Gastrocnemius medialis (tissue), 4 donors: ENCODE measurements at regions not wholly inside any gene's neighbourhood (a gene's known extent, or its start where the extent isn't known, plus 50 kb on each side); places are given as distances from the start of the nearest gene placed in this dataset.

Source experiments
- CTCF ChIP-seq, 5 experiments: fragments of 450-650 bp in 3 of 5; fragments of 200-600 bp in 2 of 5; sonication (generic) in 2 of 5; IDR thresholded peaks in 4 of 5; conservative IDR thresholded peaks in 1 of 5; 1 replicate in 4 of 5; 2 replicates in 1 of 5; pipeline ENCODE4 v1.5.1; 2016 to 2019; ENCODE audit warnings: antibody characterized with exemption in 5 of 5, mild to moderate bottlenecking in 3 of 5, moderate library complexity in 3 of 5
- POLR2A ChIP-seq, 2 donors: fragments of 450-650 bp; IDR thresholded peaks; one replicate each; pipeline ENCODE4 v1.6.1; 2017; ENCODE audit warnings: antibody characterized with exemption in 2 of 2, mild to moderate bottlenecking in 2 of 2, moderate library complexity in 2 of 2

- no peak for TF ChIP-seq CTCF (IDR thresholded peaks at IDR 0.05 in 4 of 5, conservative IDR thresholded peaks at IDR 0.05 in 1 of 5)
- TF ChIP-seq POLR2A (IDR thresholded peaks at IDR 0.05) = no peak
These were observed 116.9 kb downstream of the PLG start for GRCh38 chr6:160818934-160819333.
